Vagina (tissue), 2 donors: ENCODE measurements at regions not wholly inside any gene's neighbourhood (a gene's known extent, or its start where the extent isn't known, plus 50 kb on each side); places are given as distances from the start of the nearest gene placed in this dataset.

ENCODE experiments used
- DNase-seq, 2 donors: peaks; one replicate each; pipeline ENCODE4 v3.0.0-alpha.2; 2017; ENCODE audit errors: extremely low spot score in 2 of 2
- H3K27ac ChIP-seq: fragments of 200-600 bp; sonication (generic); one replicate; pipeline ENCODE4 v1.5.1; 2019
- H3K27me3 ChIP-seq: fragments of 200-600 bp; sonication (generic); one replicate; pipeline ENCODE4 v1.5.1; 2019
- H3K36me3 ChIP-seq, 2 donors: fragments of 200-600 bp; sonication (generic); one replicate each; pipeline ENCODE4 v1.5.1; 2017 to 2019
- H3K4me1 ChIP-seq: fragments of 200-600 bp; sonication (generic); one replicate; pipeline ENCODE4 v1.5.1; 2019
- H3K4me3 ChIP-seq, 2 donors: fragments of 200-600 bp; sonication (generic); 1 replicate in 1 of 2; 2 replicates in 1 of 2; pipeline ENCODE4 v1.5.1; 2016 to 2019
- H3K9me3 ChIP-seq: fragments of 200-600 bp; sonication (generic); one replicate; pipeline ENCODE4 v1.5.1; 2019
- CTCF ChIP-seq, 3 experiments: fragments of 450-650 bp in 2 of 3; fragments of 200-600 bp in 1 of 3; sonication (generic) in 1 of 3; IDR thresholded peaks; one replicate each; pipeline ENCODE4 v1.5.1; 2017 to 2019; ENCODE audit warnings: antibody characterized with exemption in 3 of 3, mild to moderate bottlenecking in 2 of 3, moderate library complexity in 2 of 3
- POLR2A ChIP-seq, 2 donors: fragments of 450-650 bp; IDR thresholded peaks; one replicate each; pipeline ENCODE4 v1.6.1; 2017; ENCODE audit warnings: antibody characterized with exemption in 2 of 2, mild to moderate bottlenecking in 2 of 2, moderate library complexity in 2 of 2
- POLR2AphosphoS5 ChIP-seq, 2 donors: sonication (generic); formaldehyde crosslinking; IDR thresholded peaks; one replicate each; pipeline ENCODE4 v1.9.0; 2017; ENCODE audit warnings: antibody characterized with exemption in 2 of 2, mild to moderate bottlenecking in 2 of 2, low read depth in 1 of 2; ENCODE audit not compliant: insufficient read depth in 1 of 2
- intact Hi-C: fragments of 100-400 bp; cut with DNase I; formaldehyde crosslinking; loops from one replicate; pipeline ENCODE4 v1.15.1; 2023

GRCh38 chr5:163809473-163809872 is 304.1 kb downstream of the MAT2B start:
- Histone ChIP-seq H3K4me1 (no peaks in the 10 kb centered on the region), H3K9me3 (no peaks in the 10 kb centered on the region), H3K36me3 (no peaks in the 10 kb centered on the region), H3K27me3 (no peaks in the 10 kb centered on the region), H3K27ac (no peak overlapping the region), H3K4me3 (no peak overlapping the region)
- TF ChIP-seq CTCF (IDR thresholded peaks at IDR 0.05) (no peak), POLR2A (IDR thresholded peaks at IDR 0.05) (no peak), POLR2AphosphoS5 (IDR thresholded peaks at IDR 0.05; ENCODE audit: insufficient read depth in 1 of 2, low read depth in 1 of 2) (no peak)
- no peak for DNase-seq
- intact Hi-C loops: no loop called here

GRCh38 chr5:163813900-163814299 is 308.5 kb downstream of the MAT2B start:
- intact Hi-C loops: no loop called here
- H3K9me3 ChIP-seq: no peaks in the 10 kb centered on the region
- TF ChIP-seq POLR2AphosphoS5 (IDR thresholded peaks at IDR 0.05; ENCODE audit: insufficient read depth in 1 of 2, low read depth in 1 of 2): no peak
- TF ChIP-seq CTCF (IDR thresholded peaks at IDR 0.05): no peak
- no peak for TF ChIP-seq POLR2A (IDR thresholded peaks at IDR 0.05)
- H3K4me1 ChIP-seq: no peaks in the 10 kb centered on the region
- H3K27ac ChIP-seq: no peak overlapping the region
- no peak for DNase-seq
- no peaks in the 10 kb centered on the region for H3K36me3 ChIP-seq
- H3K27me3 ChIP-seq: no peaks in the 10 kb centered on the region
- no peak overlapping the region for H3K4me3 ChIP-seq

DNA sequence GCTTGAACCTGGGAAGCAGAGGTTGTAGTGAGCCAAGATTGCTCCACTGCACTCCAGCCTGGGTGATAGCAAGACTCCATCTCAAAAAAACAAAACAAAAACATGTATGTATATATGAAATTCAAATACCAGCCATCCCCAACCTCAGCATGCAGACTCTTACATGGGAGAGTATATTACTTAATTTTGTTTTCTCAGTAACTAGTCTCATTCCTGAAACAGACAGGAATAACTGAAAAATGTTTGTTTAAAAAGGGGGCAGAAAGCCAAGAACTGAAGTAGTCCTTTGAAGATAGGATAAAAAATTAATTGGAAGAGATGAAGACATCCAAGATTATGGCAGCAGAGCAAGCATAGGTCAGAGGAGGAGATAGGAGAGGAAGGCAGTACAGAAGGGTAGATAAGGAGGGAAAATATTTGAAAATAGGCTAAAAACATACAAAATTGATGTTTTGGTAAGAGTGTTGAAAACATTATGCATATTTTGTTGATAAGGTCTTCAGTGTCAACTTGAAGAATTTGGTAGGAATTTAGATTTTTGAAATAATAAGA is 309.9 kb downstream of the MAT2B start:
- Histone ChIP-seq H3K27ac (no peak overlapping the region), H3K36me3 (no peaks in the 10 kb centered on the region), H3K9me3 (no peaks in the 10 kb centered on the region), H3K4me3 (no peak overlapping the region), H3K27me3 (no peaks in the 10 kb centered on the region), H3K4me1 (no peaks in the 10 kb centered on the region)
- no peak for TF ChIP-seq POLR2A (IDR thresholded peaks at IDR 0.05)
- TF ChIP-seq POLR2AphosphoS5 (IDR thresholded peaks at IDR 0.05; ENCODE audit: insufficient read depth in 1 of 2, low read depth in 1 of 2): no peak
- TF ChIP-seq CTCF (IDR thresholded peaks at IDR 0.05): no peak
- intact Hi-C loops: no loop called here
- DNase-seq: no peak

- no peak for DNase-seq
- intact Hi-C loops: no loop called here
- no peak for TF ChIP-seq POLR2AphosphoS5 (IDR thresholded peaks at IDR 0.05; ENCODE audit: insufficient read depth in 1 of 2, low read depth in 1 of 2)
- TF ChIP-seq CTCF (IDR thresholded peaks at IDR 0.05): no peak
- no peaks in the 10 kb centered on the region for H3K27me3 ChIP-seq
- no peaks in the 10 kb centered on the region for H3K9me3 ChIP-seq
- no peak overlapping the region for H3K27ac ChIP-seq
- H3K4me1 ChIP-seq: no peaks in the 10 kb centered on the region
- H3K36me3 ChIP-seq: no peaks in the 10 kb centered on the region
- no peak overlapping the region for H3K4me3 ChIP-seq
Measured at GRCh38 chr5:163821142-163821541, 315.7 kb downstream of the MAT2B start.

- TF ChIP-seq CTCF (IDR thresholded peaks at IDR 0.05) (no peak), POLR2A (IDR thresholded peaks at IDR 0.05) (no peak), POLR2AphosphoS5 (IDR thresholded peaks at IDR 0.05; ENCODE audit: insufficient read depth in 1 of 2, low read depth in 1 of 2) (no peak)
- Histone ChIP-seq H3K4me3 (no peak overlapping the region), H3K9me3 (no peaks in the 10 kb centered on the region), H3K4me1 (no peaks in the 10 kb centered on the region), H3K27ac (no peak overlapping the region), H3K36me3 (no peaks in the 10 kb centered on the region), H3K27me3 (no peaks in the 10 kb centered on the region)
- intact Hi-C loops: no loop called here
- no peak for DNase-seq
Measured at GRCh38 chr5:163822548-163822947, 317.1 kb downstream of the MAT2B start.
